GM18517 (cell line): ENCODE measurements at regions not wholly inside any gene's neighbourhood (a gene's known extent, or its start where the extent isn't known, plus 50 kb on each side); places are given as distances from the start of the nearest gene placed in this dataset.
"Not testable (repeated sequence)": the region's sequence is repeated elsewhere in the genome, so short reads cannot be mapped to it uniquely, and the experiment has no call there.

ENCODE experiments used
- ATAC-seq: cut with Tn5 transposase; IDR thresholded peaks from one replicate; pipeline ENCODE4 v1.9.1; 2021; ENCODE audit warnings: mild to moderate bottlenecking, moderate library complexity; ENCODE audit not compliant: unreplicated experiment

GRCh38 chr4:104330125-104330905 lies 164.4 kb downstream of the CXXC4 start:
- no peak for ATAC-seq

GRCh38 chr4:104326991-104327694 lies 167.6 kb downstream of the CXXC4 start:
- ATAC-seq, result not testable (repeated sequence)

- ATAC-seq, result no peak
Measured at GRCh38 chr4:104302731-104303130, 192.0 kb downstream of the CXXC4 start.

GRCh38 chr4:104294811-104295210 lies 199.9 kb downstream of the CXXC4 start:
- no peak for ATAC-seq

GRCh38 chr4:104286867-104287266 lies 207.8 kb downstream of the CXXC4 start:
- no peak for ATAC-seq

GRCh38 chr4:104283303-104283702 lies 211.4 kb downstream of the CXXC4 start:
- no peak for ATAC-seq

GRCh38 chr4:104279744-104280143 lies 214.9 kb downstream of the CXXC4 start:
- no peak for ATAC-seq

- no peak for ATAC-seq
Measured at GRCh38 chr4:104272966-104273365, 221.7 kb downstream of the CXXC4 start.

GRCh38 chr4:104269603-104270002 lies 225.1 kb downstream of the CXXC4 start:
- not testable (repeated sequence) for ATAC-seq

GRCh38 chr4:104263100-104263499 lies 231.6 kb downstream of the CXXC4 start:
- ATAC-seq, result no peak

- ATAC-seq, result no peak
Measured at GRCh38 chr4:104262678-104263077, 232.0 kb downstream of the CXXC4 start.

- ATAC-seq, result no peak
Measured at GRCh38 chr4:104248726-104249125, 246.0 kb downstream of the CXXC4 start.

- no peak for ATAC-seq
Measured at GRCh38 chr4:104235967-104236366, 258.7 kb downstream of the CXXC4 start.

GRCh38 chr4:104217526-104217925 lies 277.2 kb downstream of the CXXC4 start:
- ATAC-seq, result no peak

GRCh38 chr4:104211657-104212056 lies 283.0 kb downstream of the CXXC4 start:
- no peak for ATAC-seq

- ATAC-seq, result no peak
Measured at GRCh38 chr4:104210420-104210819, 284.3 kb downstream of the CXXC4 start.

- no peak for ATAC-seq
Measured at GRCh38 chr4:104206784-104207183, 287.9 kb downstream of the CXXC4 start.

GRCh38 chr4:104205116-104205515 lies 289.6 kb downstream of the CXXC4 start:
- no peak for ATAC-seq

GRCh38 chr4:104188301-104188700 lies 306.4 kb downstream of the CXXC4 start:
- no peak for ATAC-seq

- ATAC-seq, result no peak
Measured at GRCh38 chr4:104169437-104169836, 325.3 kb downstream of the CXXC4 start.

- no peak for ATAC-seq
Measured at GRCh38 chr4:104166749-104167148, 327.9 kb downstream of the CXXC4 start.

- ATAC-seq, result no peak
Measured at GRCh38 chr4:104163820-104164219, 330.9 kb downstream of the CXXC4 start.
